ENCODE measurements at regions not wholly inside any gene's neighbourhood (a gene's known extent, or its start where the extent isn't known, plus 50 kb on each side); places are given as distances from the start of the nearest gene placed in this dataset.

- TF ChIP-seq CTCF (CRISPR knock-in tag; IDR thresholded peaks at IDR 0.05): no peak
- TF ChIP-seq FOXM1 (CRISPR knock-in tag; IDR thresholded peaks at IDR 0.05): no peak
- TF ChIP-seq POLR2A (IDR thresholded peaks at IDR 0.05; ENCODE audit: insufficient read depth in 1 of 2, low read depth in 2 of 2, low read length in 2 of 2): no peak
- no peak for TF ChIP-seq ZNF7 (CRISPR knock-in tag; IDR thresholded peaks at IDR 0.05)
- no peak for TF ChIP-seq PBX3 (CRISPR knock-in tag; IDR thresholded peaks at IDR 0.05; ENCODE audit: borderline replicate concordance)
- no peak for TF ChIP-seq TAF1 (CRISPR knock-in tag; IDR thresholded peaks at IDR 0.05)
- no peak for TF ChIP-seq ZNF574 (CRISPR knock-in tag; IDR thresholded peaks at IDR 0.05)
- TF ChIP-seq MAZ (IDR thresholded peaks at IDR 0.05; ENCODE audit: borderline replicate concordance, low read depth, low read length): no peak
- no peak for TF ChIP-seq MAZ (CRISPR knock-in tag; IDR thresholded peaks at IDR 0.05; ENCODE audit: low read depth)
- TF ChIP-seq ZKSCAN8 (CRISPR knock-in tag; IDR thresholded peaks at IDR 0.05; ENCODE audit: borderline replicate concordance): no peak
- no peak for TF ChIP-seq TARDBP (CRISPR knock-in tag; IDR thresholded peaks at IDR 0.05)
- TF ChIP-seq ZNF362 (CRISPR knock-in tag; IDR thresholded peaks at IDR 0.05; ENCODE audit: borderline replicate concordance): no peak
These were observed 100.5 kb downstream of the TSPAN8 start for GRCh38 chr12:71057330-71057729.
